ENCODE measurements at regions not wholly inside any gene's neighbourhood (a gene's known extent, or its start where the extent isn't known, plus 50 kb on each side); places are given as distances from the start of the nearest gene placed in this dataset.

GRCh38 chr2:239470151-239470900 lies 69.5 kb upstream of the HDAC4 start:
- peaks cover 3% of the 10 kb centered on the region for H3K9me3 Mint-ChIP-seq
- H3K27me3 Mint-ChIP-seq (ENCODE audit: low read depth): peaks cover 14% of the 10 kb centered on the region
- H3K4me3 Mint-ChIP-seq: no peak overlapping the region
- H3K27ac Mint-ChIP-seq: no peak overlapping the region
- no peaks in the 10 kb centered on the region for H3K4me1 Mint-ChIP-seq
- TF ChIP-seq, protein P1, sequence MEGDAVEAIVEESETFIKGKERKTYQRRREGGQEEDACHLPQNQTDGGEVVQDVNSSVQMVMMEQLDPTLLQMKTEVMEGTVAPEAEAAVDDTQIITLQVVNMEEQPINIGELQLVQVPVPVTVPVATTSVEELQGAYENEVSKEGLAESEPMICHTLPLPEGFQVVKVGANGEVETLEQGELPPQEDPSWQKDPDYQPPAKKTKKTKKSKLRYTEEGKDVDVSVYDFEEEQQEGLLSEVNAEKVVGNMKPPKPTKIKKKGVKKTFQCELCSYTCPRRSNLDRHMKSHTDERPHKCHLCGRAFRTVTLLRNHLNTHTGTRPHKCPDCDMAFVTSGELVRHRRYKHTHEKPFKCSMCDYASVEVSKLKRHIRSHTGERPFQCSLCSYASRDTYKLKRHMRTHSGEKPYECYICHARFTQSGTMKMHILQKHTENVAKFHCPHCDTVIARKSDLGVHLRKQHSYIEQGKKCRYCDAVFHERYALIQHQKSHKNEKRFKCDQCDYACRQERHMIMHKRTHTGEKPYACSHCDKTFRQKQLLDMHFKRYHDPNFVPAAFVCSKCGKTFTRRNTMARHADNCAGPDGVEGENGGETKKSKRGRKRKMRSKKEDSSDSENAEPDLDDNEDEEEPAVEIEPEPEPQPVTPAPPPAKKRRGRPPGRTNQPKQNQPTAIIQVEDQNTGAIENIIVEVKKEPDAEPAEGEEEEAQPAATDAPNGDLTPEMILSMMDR (IDR thresholded peaks at IDR 0.05; ENCODE audit: unreplicated experiment in 3 of 3): no peak
- no peaks in the 10 kb centered on the region for H3K36me3 Mint-ChIP-seq (ENCODE audit: low read depth)

DNA sequence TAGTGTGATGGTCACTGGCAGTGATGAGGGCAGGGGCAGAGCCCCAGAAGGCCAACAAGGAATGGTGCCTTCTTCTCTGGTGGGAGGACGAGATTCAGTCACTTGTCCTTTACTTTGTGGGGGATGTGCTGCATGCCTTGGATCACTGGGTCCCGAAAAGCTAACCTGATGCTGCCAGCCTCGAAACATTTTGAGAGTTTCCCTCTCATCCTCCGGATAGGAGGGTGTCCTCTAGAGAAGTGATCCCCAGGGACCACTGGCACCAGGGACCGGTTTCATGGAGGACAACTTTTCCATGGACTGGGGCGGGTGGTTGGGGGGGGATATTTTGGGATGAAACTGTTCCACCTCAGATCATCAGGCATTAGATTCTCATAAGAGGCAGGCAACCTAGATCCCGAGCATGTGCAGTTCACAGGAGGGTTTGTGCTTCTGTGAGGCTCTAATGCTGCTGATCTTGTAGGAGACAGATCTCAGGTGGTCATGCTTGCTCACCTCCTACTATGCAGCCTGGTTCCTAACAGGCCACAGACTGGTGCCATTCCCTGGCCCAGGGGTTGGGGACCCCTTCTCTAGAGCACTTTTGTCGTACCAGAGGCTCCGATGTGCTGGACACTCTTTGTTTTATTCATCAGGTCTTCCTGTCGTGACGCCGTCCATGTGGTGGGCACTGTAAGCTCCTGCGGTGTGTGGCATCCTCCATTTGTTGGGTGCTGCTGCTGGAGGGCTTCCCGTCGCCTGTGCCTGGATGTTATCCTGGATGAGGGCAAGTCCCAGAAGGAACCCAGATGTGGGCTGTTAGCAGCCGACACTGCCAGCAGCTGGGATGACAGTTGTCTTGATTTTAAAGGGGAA lies 68.5 kb upstream of the HDAC4 start:
- H3K27ac Mint-ChIP-seq: no peak overlapping the region
- TF ChIP-seq, protein P1 (IDR thresholded peaks at IDR 0.05; ENCODE audit: unreplicated experiment in 3 of 3): no peak
- peaks cover 14% of the 10 kb centered on the region for H3K27me3 Mint-ChIP-seq (ENCODE audit: low read depth)
- H3K4me1 Mint-ChIP-seq: no peaks in the 10 kb centered on the region
- no peak overlapping the region for H3K4me3 Mint-ChIP-seq
- no peaks in the 10 kb centered on the region for H3K36me3 Mint-ChIP-seq (ENCODE audit: low read depth)
- peaks cover 3% of the 10 kb centered on the region for H3K9me3 Mint-ChIP-seq

GRCh38 chr2:239468491-239469105 lies 67.8 kb upstream of the HDAC4 start:
- H3K27ac Mint-ChIP-seq: no peak overlapping the region
- H3K4me1 Mint-ChIP-seq: peaks cover 2% of the 10 kb centered on the region
- no peak overlapping the region for H3K4me3 Mint-ChIP-seq
- H3K36me3 Mint-ChIP-seq (ENCODE audit: low read depth): no peaks in the 10 kb centered on the region
- peaks cover 8% of the 10 kb centered on the region for H3K27me3 Mint-ChIP-seq (ENCODE audit: low read depth)
- H3K9me3 Mint-ChIP-seq: peaks cover 3% of the 10 kb centered on the region
- TF ChIP-seq, protein P1 (IDR thresholded peaks at IDR 0.05; ENCODE audit: unreplicated experiment in 3 of 3): no peak

- Mint-ChIP-seq H3K4me1 (peaks cover 8% of the 10 kb centered on the region), H3K9me3 (peaks cover 3% of the 10 kb centered on the region), H3K36me3 (ENCODE audit: low read depth) (no peaks in the 10 kb centered on the region), H3K27me3 (ENCODE audit: low read depth) (peaks cover 5% of the 10 kb centered on the region), H3K4me3 (no peak overlapping the region), H3K27ac (no peak overlapping the region)
- TF ChIP-seq, protein P1 (IDR thresholded peaks at IDR 0.05; ENCODE audit: unreplicated experiment in 3 of 3): no peak
These were observed 67.2 kb upstream of the HDAC4 start for GRCh38 chr2:239467956-239468490.

DNA sequence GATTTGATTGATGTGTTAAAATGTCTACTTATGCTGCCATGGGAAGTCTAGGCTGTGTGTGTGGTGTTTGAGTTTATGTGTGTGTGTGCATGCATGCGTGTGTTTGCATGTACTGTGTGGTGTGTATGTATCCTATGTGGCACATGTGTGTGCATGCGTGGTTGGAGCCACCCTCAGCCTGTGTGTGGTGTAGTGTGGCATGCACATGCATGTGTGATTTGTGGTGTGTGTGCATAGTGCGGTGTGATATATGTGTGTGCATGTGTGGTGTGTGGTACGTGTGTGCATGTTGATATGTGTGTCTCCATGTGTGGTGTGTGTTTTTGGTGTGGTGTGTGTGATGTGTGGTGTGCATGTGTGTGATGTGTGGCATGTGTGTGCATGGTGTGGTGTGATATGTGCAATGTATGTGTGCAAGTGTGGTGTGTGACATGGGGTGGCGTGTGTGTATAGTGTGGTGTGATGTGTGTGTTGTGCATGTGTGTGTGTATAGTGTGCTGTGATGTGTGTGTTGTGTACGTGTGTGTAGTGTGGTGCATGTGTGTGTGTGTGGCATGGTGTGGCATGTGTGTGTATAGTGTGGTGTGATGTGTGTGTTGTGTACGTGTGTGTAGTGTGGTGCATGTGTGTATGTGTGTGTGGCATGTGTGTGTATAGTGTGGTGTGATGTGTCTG lies 66.6 kb upstream of the HDAC4 start:
- Mint-ChIP-seq H3K9me3 (peaks cover 3% of the 10 kb centered on the region), H3K27ac (no peak overlapping the region), H3K4me1 (peaks cover 8% of the 10 kb centered on the region), H3K27me3 (ENCODE audit: low read depth) (peaks cover 5% of the 10 kb centered on the region), H3K36me3 (ENCODE audit: low read depth) (no peaks in the 10 kb centered on the region), H3K4me3 (no peak overlapping the region)
- TF ChIP-seq, protein P1 (IDR thresholded peaks at IDR 0.05; ENCODE audit: unreplicated experiment in 3 of 3): no peak

Data from nephron (organoid).